Amniotic epithelial cell (primary cell): ENCODE measurements at regions not wholly inside any gene's neighbourhood (a gene's known extent, or its start where the extent isn't known, plus 50 kb on each side); places are given as distances from the start of the nearest gene placed in this dataset.

ENCODE experiments used
- DNase-seq: peaks from one replicate; pipeline ENCODE4 v3.0.0-alpha.2; 2010; ENCODE audit warnings: low read depth

DNA sequence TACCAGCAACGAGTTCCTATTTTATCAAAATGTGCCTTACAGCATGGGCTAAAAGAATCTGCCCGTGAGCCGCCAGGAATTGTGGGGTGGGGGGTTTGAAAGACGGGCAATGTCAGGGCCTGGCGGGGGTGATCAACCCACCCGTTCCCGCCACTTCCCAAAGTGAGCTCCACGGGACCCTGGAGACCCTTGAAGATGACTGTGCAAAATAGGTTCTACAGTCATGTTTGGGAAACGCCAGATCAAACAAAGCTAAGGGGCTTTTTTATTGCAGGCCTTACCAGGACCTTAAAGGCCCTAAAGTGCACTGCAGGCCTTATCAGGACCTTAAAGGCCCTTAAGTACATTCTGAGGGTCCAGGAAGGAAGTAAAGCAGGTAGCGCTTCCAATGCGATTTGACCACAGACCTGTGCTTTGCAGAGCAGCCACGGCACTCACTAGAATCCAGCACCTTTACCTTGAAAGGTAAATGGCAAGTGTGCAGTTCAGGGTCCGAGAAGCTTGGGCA lies 404.1 kb downstream of the SHANK2 start:
- no peak for DNase-seq

DNA sequence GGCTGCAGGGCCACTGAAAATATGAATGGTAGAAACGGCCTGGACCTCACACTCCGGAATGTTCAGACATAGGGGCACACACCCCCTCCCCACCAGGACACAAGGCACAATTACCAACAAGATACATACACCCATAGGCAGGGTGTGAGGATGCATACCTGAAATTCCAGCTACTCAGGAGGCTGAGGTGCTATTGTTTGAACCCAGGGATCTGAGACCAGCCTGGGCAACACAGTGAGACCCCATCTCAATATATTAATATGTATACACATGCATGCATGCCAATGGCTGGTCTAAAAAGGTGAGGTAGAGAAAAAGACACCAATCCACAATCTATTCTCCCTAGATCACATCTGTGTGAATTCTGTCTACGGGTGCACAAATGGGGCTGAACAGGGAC lies 403.3 kb downstream of the SHANK2 start:
- DNase-seq, result no peak

DNA sequence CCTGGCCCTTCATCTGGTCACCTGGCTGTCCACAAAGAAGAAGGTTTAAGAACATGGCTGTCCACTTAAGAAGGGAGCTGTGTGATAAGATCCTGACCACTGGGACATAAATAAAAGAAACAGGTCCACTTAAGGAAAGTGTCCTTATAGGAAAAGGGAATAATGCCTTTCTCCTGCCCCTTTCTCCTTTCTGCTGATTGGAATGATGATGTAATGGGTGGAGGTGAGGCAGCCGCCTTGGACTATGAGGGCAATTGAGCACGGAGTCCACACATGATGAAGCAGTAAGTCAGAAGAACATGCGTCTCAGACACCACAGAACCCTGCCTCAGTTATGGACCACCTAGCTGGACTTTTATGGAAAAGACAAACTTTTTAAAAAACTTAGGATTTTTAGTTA lies 401.1 kb downstream of the SHANK2 start:
- DNase-seq, result no peak

DNA sequence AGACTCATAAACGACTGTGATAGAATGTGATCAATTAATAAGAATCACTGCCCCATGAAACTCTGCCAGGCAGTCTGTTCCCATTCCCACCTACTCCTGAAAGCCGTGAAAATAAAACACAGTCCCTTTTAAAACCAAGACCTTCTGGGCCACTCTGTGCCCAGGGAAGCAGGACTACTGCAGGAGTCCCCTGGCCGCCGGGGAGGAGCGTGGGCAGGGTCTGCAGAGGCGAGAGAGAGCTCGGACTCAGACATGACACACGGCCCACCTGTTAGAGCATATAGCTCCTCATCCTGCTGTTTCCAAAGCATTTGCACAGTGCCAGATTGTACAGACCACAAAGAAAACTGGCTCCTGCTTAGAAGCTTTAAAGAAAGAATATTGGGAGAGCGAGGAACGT lies 400.5 kb downstream of the SHANK2 start:
- DNase-seq, result no peak

DNA sequence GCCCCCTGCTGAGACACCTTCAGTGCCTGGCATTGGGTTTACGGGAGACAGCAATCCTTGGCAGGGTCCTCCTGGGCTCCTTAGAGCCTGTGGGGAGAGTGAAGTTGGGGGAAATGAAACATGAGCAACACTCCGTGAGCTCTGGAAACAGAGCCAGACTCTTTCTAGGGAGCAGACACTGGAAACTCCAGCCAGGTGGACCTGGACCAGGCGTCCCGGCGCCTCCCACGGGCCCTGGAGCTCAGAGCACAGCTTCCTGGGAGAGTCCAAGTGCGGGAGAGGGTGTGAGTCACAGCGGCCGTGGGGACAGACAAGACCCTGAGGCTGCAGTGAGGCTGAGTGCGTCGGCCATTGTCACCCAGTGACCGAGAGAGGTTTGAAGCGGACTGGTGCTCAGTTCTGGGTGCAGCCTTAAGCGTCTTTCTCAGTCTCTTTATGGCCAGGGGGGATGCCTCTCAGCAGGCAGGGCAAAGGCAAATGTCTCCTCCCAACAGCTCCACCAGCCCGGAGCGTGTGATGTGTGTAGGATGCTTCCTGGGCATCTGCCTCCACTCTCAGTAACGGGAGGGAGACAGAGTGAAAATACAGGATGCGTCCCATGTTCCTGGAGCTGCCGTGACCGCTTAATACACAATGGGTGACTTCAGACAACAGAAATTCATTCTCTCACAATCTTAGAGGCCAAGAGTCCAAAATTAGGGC lies 399.2 kb downstream of the SHANK2 start:
- DNase-seq, result no peak

DNA sequence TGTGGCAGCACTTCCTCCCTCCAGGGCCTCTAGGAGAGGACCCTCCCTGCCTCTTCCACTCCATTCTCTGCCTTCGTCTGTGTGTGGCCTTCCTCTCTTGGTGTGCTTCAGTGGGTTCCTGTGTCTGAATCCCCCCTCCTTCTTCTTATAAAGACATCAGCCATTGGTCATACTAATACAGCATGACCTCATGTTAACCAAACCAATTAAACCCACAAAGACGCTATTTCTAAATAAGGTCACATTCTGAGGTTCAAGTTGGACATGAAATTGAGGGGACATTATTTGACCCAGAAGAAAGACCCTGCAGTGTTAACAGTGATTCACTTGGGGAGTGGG lies 398.6 kb downstream of the SHANK2 start:
- DNase-seq, result no peak

DNA sequence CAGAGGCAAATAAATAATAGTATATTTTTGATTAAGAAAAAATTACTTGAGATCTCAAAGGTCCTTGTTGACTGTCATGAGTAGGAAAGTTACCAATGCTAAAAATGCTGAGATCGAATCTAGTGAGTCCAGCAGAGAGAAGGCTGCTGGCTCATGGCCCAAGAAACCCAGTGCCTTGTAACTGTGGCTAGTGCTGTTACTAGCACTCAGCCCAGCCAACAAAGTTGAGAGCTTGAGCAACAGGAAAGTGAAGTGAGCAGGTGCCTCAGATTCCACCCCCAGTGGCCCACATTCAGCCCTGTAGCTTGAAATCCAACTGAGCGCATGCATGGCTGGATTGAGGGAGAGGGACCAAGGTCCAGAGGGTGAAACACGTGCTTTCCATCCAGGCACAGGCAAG lies 398.2 kb downstream of the SHANK2 start:
- no peak for DNase-seq

DNA sequence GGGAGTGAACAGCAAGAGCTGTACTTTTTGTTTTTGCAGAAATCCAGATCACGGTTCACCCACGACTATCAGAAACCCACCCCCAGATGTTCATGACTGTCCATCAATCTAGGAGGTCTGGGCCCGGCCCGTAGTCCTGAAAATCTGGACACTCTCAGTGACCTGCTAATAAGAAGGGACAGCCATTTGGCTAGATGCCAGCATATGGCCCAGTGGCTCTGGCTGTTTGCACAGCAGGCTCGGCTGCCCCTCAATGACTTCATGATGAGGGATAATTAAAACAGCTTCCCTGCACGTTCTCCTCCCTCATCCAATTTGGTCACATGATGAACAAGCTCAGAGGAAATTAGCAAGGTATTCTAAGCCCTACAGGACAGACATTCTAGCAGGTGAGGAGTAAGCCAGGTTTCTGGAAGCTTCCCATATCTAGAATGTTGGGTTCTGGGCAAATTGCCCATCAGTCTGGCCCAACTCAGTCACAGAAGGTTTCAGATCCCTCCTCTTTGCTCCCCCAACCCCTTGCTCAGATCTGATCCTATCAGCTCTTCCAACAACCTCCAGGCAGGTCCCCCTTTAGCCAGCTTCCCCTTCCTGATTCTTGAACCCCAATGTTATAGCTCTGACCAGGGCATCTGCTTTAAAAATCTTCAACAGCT lies 397.3 kb downstream of the SHANK2 start:
- DNase-seq, result no peak

DNA sequence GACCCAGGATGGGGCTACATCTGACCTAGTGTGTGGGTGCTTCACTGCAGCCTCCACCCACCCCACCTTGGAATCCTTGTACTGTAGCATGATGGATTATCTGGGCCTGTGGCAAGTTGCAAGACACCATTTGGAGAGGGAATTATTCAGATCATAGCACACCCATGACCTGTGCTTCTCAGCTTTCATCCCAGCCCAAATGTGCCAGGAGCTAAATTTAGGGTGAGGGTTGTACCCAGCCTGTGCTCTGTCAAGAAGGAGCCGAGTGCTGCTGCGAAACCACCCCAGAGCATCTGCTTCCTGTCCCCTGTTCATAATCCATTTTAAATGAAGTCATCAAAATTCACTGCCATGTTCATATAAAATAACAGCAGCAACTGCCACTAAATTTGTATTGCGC lies 394.5 kb downstream of the SHANK2 start:
- DNase-seq, result no peak

DNA sequence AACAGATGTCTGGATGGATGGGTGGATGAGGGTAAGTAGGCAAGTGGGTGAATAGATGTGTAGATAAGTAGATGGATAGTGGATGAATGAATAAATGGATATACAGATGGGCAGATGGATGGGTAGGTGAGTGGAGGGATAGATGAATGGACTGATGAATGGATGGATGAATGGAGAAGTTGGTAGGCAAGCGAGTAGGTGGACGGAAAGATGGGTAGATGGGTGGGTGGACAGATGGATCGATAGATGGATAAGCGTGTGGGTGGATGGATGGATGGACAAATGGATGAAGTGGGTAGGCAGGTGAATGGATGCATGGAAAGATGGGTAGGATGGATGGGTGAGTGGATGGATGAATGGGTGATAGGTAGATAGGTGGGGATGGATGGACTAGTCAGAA lies 393.2 kb downstream of the SHANK2 start:
- DNase-seq, result no peak

DNA sequence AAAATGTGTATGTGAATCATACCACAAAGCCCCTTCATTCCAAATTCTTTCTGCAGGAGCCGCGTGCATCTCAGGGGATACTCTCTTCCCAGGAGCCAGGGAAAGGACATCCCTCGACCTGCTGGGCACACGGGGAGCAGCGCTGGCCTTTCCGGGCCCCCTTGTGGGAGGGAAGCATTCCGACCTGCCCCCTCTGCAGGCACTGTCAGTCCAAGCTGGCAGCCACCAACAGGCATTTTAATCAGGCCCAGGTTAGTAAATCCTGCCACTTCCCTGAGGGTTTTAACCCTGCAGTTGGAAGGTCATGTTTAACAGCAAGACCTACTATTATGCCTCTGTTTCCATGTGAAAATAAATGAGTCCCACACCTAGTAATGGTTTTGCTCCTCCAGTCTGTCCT lies 391.5 kb downstream of the SHANK2 start:
- DNase-seq, result no peak

DNA sequence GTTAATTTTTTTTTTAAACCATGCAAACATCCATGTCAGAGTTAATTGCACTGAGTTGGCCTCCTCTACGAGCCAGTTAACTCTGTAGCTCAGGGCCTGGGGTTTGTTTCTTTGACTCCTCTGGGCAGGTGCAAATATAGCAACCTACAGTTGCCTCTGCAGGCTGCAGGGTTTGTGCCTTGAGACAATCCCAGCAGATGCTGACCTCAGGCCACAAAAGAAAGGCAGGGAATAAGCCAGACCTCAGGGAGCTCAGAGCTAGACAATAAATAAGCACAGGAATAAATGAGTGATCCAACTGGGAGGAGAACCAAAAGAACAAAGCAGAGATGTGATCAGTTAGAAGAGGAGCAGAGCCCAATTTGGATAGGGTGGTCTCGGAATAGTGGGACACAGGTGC lies 390.8 kb downstream of the SHANK2 start:
- DNase-seq, result no peak

DNA sequence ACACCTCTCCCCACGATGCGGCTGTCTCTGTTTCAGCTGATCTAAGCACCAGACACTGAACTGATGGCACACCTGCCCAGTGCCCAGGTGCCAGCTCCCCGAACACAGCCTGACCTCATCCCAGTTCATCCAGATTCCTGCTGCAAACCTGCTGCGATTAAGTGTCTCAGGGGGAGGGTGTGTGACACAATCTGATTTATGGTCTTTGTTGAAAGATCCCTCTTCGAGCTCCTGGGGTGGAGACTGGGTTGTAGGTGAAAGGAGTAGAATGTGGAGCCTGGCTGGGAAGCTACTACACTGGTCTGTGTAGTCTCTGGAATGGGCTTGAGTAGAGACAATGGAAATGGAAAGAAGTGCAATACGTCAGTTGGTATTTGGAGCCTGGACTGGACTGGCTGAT lies 390.3 kb downstream of the SHANK2 start:
- no peak for DNase-seq

DNA sequence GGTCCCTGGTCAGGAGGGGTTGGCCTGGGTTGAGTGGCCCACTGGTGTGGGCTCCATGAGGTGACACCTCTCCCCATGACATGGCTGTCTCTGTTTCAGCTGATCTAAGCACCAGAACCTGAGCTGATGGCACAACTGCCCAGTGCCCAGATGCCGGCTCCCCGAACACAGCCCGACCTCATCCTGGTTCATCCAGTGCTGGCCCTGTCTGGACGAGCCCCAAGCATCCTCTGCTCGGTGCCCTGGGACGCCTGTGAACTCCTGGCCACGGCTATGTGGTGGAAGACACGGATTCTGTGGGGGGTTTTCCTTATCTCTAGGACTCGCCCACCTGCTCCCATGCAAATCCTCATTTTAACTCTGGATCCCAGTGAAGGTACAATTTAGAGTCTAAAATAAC lies 389.2 kb downstream of the SHANK2 start:
- DNase-seq, result no peak

DNA sequence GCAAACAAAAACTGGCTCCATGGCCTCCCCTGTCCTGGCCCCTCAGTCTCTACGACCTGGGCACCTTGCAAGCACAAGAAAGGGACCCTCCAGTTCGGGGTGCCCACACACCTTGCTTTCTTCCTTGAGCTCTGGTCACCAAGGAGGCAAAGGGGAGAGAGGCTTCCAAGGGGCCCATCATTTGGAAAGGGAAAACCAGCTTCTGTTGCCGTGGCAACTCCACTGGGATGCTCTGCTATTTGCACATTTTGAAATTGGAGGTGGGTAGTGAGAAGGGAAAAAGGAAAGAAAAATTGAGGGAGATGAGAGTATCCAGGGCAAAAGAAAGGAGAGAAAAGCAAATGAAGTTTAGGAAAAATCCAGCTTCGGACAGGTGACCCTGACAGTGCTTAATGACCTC lies 388.4 kb downstream of the SHANK2 start:
- DNase-seq, result no peak

DNA sequence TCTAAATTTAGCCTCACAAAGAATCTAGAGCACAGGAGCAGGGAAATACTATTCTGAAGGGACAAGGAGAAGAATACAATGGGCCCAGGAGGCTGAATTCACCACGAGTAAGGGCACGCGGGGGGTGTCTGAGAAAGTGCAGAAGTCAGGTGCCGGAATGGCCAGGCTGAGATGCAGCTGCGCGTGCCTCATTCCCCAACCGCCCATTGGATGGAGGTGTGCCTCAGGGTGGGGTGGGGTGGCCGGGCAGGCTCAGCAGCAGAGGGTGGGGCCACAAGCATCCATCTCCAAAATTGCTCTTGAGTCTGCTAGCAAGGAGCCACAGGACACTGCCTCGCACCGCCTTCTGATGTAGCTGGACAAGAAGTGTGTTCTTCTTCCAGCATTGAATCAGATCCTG lies 387.0 kb downstream of the SHANK2 start:
- no peak for DNase-seq

DNA sequence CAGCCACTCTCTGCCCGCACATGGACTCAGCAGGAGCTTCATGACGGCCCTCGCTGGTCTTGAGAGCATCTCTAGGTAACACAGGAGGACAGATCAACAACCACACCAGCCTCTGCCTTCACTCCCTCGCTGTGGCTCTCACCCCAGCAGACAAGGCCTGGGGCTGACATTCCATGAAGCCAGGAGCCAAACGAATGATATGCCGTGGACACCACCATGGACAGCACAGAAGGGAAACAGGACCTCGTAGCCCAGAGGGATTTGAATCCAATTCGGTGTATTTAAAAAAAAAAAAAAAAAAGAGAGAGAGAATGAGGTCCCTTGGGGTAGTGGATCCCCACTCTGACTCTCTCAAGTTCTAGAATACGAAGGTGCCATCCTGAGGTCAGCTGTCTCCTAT lies 385.5 kb downstream of the SHANK2 start:
- no peak for DNase-seq

DNA sequence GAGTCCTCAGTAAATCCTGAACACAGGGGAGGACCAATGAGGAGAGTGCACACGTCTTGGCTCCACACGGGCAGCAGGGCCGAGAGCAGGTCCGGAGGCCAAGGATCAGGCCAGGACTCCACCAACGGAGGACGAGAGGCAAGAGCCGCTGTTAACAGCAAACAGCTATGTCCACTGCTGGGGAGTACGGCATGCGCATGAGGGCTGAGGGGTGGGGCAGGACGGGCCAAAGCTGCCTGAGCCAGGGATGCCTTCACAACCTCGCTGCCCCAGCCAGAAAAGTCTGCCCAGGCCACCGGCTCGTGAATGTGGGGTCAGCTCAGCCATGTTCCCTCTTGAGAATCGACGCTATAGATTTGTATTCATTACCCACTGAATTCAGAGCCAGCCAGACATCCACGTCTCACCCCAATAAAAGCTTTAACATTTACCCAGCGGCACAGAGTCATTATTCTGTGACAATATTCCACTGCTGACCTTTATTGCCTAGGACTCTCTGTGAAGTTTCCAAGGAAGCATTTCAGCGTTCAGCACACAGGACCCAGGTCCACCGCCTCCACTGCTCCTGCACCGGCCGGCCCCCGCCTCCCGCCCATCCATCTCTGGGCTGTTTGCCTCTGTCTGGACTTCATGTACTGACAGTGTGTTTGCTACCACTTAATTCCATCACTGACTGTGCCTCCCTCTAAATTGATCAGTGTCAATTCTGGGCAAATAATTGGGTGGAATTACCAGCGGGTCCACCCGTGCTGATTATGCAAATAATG lies 384.9 kb downstream of the SHANK2 start:
- DNase-seq, result no peak

DNA sequence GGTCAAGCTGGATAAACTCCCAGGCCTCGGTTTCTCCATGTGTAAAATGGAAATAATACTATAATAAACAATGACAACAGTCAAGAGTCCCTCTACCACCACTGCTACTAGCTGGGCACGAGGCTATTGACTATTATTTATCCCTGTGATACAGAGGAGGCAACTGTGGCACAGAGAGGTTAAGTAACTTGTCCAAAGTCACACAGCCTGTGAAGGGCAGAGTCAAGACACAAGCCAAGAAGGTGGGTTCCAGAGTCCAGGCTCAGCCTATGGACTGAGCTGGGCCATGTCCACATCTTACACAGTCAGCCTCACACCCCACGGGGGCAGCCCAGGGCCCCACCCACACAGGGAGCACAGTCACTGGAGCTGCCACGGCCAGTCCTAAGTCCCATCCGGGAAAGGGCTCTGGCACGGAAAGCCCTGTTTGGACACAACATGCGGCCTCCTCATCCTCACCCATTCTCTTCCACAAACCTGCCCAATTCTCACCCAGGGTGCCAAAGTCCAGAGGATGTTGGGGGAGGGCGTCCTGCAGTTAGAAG lies 384.0 kb downstream of the SHANK2 start:
- no peak for DNase-seq

DNA sequence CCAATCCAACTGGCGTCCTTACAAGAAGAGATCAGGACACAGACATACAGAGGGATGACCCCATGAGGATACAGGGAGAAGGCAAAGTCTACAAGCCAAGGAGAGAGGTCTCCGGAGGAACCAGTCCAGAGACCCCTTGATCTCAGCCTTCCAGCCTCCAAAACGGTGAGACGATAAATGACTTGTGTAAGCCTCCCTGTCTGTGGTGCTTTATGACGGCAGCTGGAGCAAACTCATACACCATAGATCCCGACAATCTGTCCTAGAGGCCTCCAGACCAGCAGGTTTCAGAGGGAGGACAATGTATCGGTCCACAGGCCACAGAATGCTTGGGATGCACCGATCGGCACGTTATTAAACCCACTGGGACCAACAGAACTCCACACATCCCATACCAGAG lies 383.3 kb downstream of the SHANK2 start:
- DNase-seq, result no peak

DNA sequence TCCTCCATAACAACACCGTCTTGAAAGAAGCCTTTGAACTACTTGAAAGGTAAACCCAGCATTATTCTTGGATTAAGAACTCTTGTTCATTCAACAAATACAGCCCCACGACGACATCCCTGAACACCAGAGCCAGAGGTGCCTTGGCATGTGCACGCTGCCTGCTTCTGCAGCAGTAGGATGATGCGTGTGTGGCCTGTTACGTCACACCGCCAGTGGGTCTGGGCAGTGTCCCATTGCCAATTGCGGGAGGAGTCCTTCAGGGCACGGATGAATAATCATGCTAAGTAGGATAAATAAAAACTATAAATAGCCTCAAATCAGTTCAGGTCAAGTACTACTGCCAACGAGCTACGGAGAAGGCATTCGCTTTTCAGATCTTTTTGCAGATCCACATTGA lies 380.5 kb downstream of the SHANK2 start:
- DNase-seq, result no peak

DNA sequence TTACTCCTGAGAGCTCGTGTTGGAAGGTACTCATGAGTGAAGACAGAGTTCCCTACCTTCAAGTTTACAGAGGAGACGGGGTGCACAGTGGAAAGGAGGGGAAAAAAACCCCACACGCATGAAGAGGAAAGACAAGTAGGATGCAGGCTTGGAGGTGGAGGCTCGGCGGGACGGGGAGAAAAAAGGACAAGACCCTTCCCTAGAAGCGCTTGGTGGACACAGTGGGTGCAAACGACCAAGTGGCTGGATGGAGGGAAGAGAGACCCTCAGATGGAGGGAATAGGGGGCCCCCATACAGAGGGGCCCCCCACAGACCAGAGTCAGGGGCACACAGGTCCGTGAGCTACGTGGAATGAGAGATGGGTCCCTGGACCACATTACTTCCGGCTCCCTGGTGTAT lies 380.1 kb downstream of the SHANK2 start:
- DNase-seq, result no peak
